OCI-LY7 (cell line): ENCODE measurements at regions not wholly inside any gene's neighbourhood (a gene's known extent, or its start where the extent isn't known, plus 50 kb on each side); places are given as distances from the start of the nearest gene placed in this dataset.

Source experiments
- CTCF ChIP-seq: fragments of 200-600 bp; sonication (generic); conservative IDR thresholded peaks from 2 replicates; pipeline ENCODE4 v1.5.1; 2014; ENCODE audit warnings: mild to moderate bottlenecking, antibody characterized with exemption, low read length, moderate library complexity, mixed read lengths
- EZH2phosphoT487 ChIP-seq: fragments of 200-600 bp; sonication (generic); IDR thresholded peaks from 2 replicates; pipeline ENCODE4 v1.6.1; 2018; ENCODE audit warnings: low read depth, borderline replicate concordance, mild to moderate bottlenecking, mixed run types, antibody characterized with exemption, low read length, moderate library complexity, mixed read lengths

- TF ChIP-seq CTCF (no peak), EZH2phosphoT487 (no peak)
Observed at GRCh38 chr2:52960881-52961280, 806.7 kb upstream of the CHAC2 start.
